IMR-90 (cell line): ENCODE measurements at regions not wholly inside any gene's neighbourhood (a gene's known extent, or its start where the extent isn't known, plus 50 kb on each side); places are given as distances from the start of the nearest gene placed in this dataset.

Source experiments
- ATAC-seq: fragments of 200-7000 bp; cut with Tn5 transposase; 2 replicates; pipeline ENCODE4 v1.9.1; 2020; ENCODE audit warnings: low read depth, mild to moderate bottlenecking, moderate library complexity
- BruUV-seq: library from RNA; stranded (reverse); fragments of 400-500 nt; replicated peaks from 2 replicates; lab custom pipeline; 2021; lab: Mats Ljungman, UMichigan
- CTCF ChIA-PET: fragments of 300-600 bp; formaldehyde crosslinking; extraction: SDS; loops from one replicate; lab custom pipeline; 2021; ENCODE audit warnings: antibody characterized with exemption; lab: Yijun Ruan, JAX
- POLR2A ChIA-PET: fragments of 300-600 bp; sonication (Branson Sonifier 250); formaldehyde crosslinking; loops from one replicate; lab custom pipeline; 2022; ENCODE audit warnings: antibody characterized with exemption; ENCODE audit not compliant: unreplicated experiment; lab: Charles Lee
- DNase-seq: peaks from one replicate; pipeline ENCODE4 v3.0.0; 2013
- H2AFZ ChIP-seq: replicated peaks from 2 replicates; pipeline ENCODE3; 2013; ENCODE audit warnings: low read length, mild to moderate bottlenecking; ENCODE audit not compliant: poor library complexity
- H2AK5ac ChIP-seq: 2 replicates; pipeline ENCODE4 v1.6.1; 2013; ENCODE audit warnings: low read depth, low read length, inconsistent platforms
- H2AK9ac ChIP-seq: replicated peaks from 2 replicates; pipeline ENCODE3; 2013; ENCODE audit warnings: mild to moderate bottlenecking, low read depth, low read length, moderate library complexity; ENCODE audit not compliant: poor library complexity
- H2BK120ac ChIP-seq: 2 replicates; pipeline ENCODE4 v1.6.1; 2013; ENCODE audit warnings: low read depth, low read length, inconsistent platforms
- H2BK15ac ChIP-seq: 3 replicates; pipeline ENCODE4 v1.6.1; 2013; ENCODE audit warnings: low read depth, low read length, inconsistent platforms
- H2BK20ac ChIP-seq: 2 replicates; pipeline ENCODE4 v1.6.1; 2013; ENCODE audit warnings: low read depth, mild to moderate bottlenecking, inconsistent platforms, low read length, moderate library complexity
- H2BK5ac ChIP-seq: 2 replicates; pipeline ENCODE4 v1.6.1; 2013; ENCODE audit warnings: mild to moderate bottlenecking, low read depth, low read length, inconsistent platforms; ENCODE audit not compliant: poor library complexity, severe bottlenecking
- H3K14ac ChIP-seq: replicated peaks from 2 replicates; pipeline ENCODE4 v1.6.1; 2013; ENCODE audit warnings: low read depth, low read length, inconsistent platforms
- H3K18ac ChIP-seq: 2 replicates; pipeline ENCODE4 v1.6.1; 2013; ENCODE audit warnings: low read depth, low read length, control low read depth
- H3K23ac ChIP-seq: 2 replicates; pipeline ENCODE4 v1.6.1; 2013; ENCODE audit warnings: low read depth, low read length, inconsistent platforms
- H3K27ac ChIP-seq: 2 replicates; pipeline ENCODE4 v1.5.1; 2013; ENCODE audit warnings: mild to moderate bottlenecking, control low read depth, low read length; ENCODE audit not compliant: insufficient read depth
- H3K27me3 ChIP-seq: 2 replicates; pipeline ENCODE4 v1.6.1; 2013; ENCODE audit warnings: low read length; ENCODE audit not compliant: control insufficient read depth, insufficient read depth
- H3K36me3 ChIP-seq: 2 replicates; pipeline ENCODE4 v1.6.1; 2013; ENCODE audit warnings: low read length, mixed read lengths; ENCODE audit not compliant: control insufficient read depth, insufficient read depth
- H3K4ac ChIP-seq: 2 replicates; pipeline ENCODE4 v1.6.1; 2013; ENCODE audit warnings: low read depth, low read length, inconsistent platforms
- H3K4me1 ChIP-seq: 2 replicates; pipeline ENCODE4 v1.6.1; 2013; ENCODE audit warnings: low read length, mixed read lengths; ENCODE audit not compliant: control insufficient read depth, insufficient read depth
- H3K4me2 ChIP-seq: 2 replicates; pipeline ENCODE4 v1.6.1; 2013; ENCODE audit warnings: low read depth, mild to moderate bottlenecking, control low read depth, low read length, moderate library complexity
- H3K4me3 ChIP-seq: 2 replicates; pipeline ENCODE4 v1.5.1; 2013; ENCODE audit warnings: low read depth, mild to moderate bottlenecking, control low read depth, low read length, moderate library complexity; ENCODE audit not compliant: insufficient read depth
- H3K56ac ChIP-seq: 2 replicates; pipeline ENCODE4 v1.6.1; 2013; ENCODE audit warnings: low read length, inconsistent platforms; ENCODE audit not compliant: insufficient read depth; ENCODE audit errors: extremely low read depth
- H3K79me1 ChIP-seq, 2 experiments: 2 replicates each; pipeline ENCODE4 v1.6.1; 2013; ENCODE audit warnings: low read length in 2 of 2, inconsistent platforms in 1 of 2, low read depth in 1 of 2
- H3K9ac ChIP-seq: 2 replicates; pipeline ENCODE4 v1.6.1; 2013; ENCODE audit warnings: low read depth, low read length, control low read depth
- H3K9me1 ChIP-seq: 2 replicates; pipeline ENCODE4 v1.6.1; 2013; ENCODE audit warnings: low read length, inconsistent platforms; ENCODE audit not compliant: insufficient read depth
- H3K9me3 ChIP-seq: 2 replicates; pipeline ENCODE4 v1.6.1; 2013; ENCODE audit warnings: low read length; ENCODE audit not compliant: control insufficient read depth, insufficient read depth
- H4K20me1 ChIP-seq: 2 replicates; pipeline ENCODE4 v1.6.1; 2013; ENCODE audit warnings: low read length, inconsistent platforms; ENCODE audit not compliant: insufficient read depth
- H4K5ac ChIP-seq: 2 replicates; pipeline ENCODE4 v1.6.1; 2013; ENCODE audit warnings: mild to moderate bottlenecking, low read depth, low read length, control low read depth
- H4K8ac ChIP-seq, 2 experiments: 2 replicates each; pipeline ENCODE4 v1.6.1; 2013; ENCODE audit warnings: low read depth in 2 of 2, low read length in 2 of 2, control low read depth in 1 of 2, inconsistent platforms in 1 of 2
- H4K91ac ChIP-seq: 2 replicates; pipeline ENCODE4 v1.6.1; 2013; ENCODE audit warnings: low read depth, low read length, inconsistent platforms; ENCODE audit not compliant: insufficient read depth
- BHLHE40 ChIP-seq: fragments of 150-350 bp; IDR thresholded peaks from 2 replicates; pipeline ENCODE4 v1.6.1; 2016; ENCODE audit warnings: mild to moderate bottlenecking, low read depth, low read length
- CEBPB ChIP-seq: IDR thresholded peaks from 2 replicates; pipeline ENCODE4 v1.6.1; 2012; ENCODE audit warnings: low read depth, low read length, improper control_type of control experiment
- CHD1 ChIP-seq: IDR thresholded peaks from 2 replicates; pipeline ENCODE4 v1.6.1; 2012; ENCODE audit warnings: low read depth, low read length, improper control_type of control experiment
- CTCF ChIP-seq: conservative IDR thresholded peaks from 2 replicates; pipeline ENCODE4 v1.5.1; 2012; ENCODE audit warnings: mild to moderate bottlenecking, low read depth, low read length, improper control_type of control experiment
- ELK1 ChIP-seq: fragments of 150-350 bp; IDR thresholded peaks from 2 replicates; pipeline ENCODE4 v1.6.1; 2016; ENCODE audit warnings: low read depth, mild to moderate bottlenecking, low read length, moderate library complexity, borderline replicate concordance
- FOS ChIP-seq: fragments of 150-350 bp; IDR thresholded peaks from 2 replicates; pipeline ENCODE4 v1.6.1; 2016; ENCODE audit warnings: low read depth, low read length
- MAFK ChIP-seq: IDR thresholded peaks from 2 replicates; pipeline ENCODE4 v1.6.1; 2012; ENCODE audit warnings: low read depth, low read length, improper control_type of control experiment
- MAZ ChIP-seq: IDR thresholded peaks from 2 replicates; pipeline ENCODE4 v1.6.1; 2012; ENCODE audit warnings: low read depth, mild to moderate bottlenecking, low read length, improper control_type of control experiment, moderate library complexity, borderline replicate concordance
- MXI1 ChIP-seq: IDR thresholded peaks from 2 replicates; pipeline ENCODE4 v1.6.1; 2012; ENCODE audit warnings: low read depth, mild to moderate bottlenecking, low read length, moderate library complexity, borderline replicate concordance
- POLR2A ChIP-seq: IDR thresholded peaks from 2 replicates; pipeline ENCODE4 v1.6.1; 2012; ENCODE audit warnings: mild to moderate bottlenecking, low read depth, low read length
- RAD21 ChIP-seq: IDR thresholded peaks from 2 replicates; pipeline ENCODE4 v1.6.1; 2012; ENCODE audit warnings: low read length, improper control_type of control experiment
- RCOR1 ChIP-seq: IDR thresholded peaks from 2 replicates; pipeline ENCODE4 v1.6.1; 2012; ENCODE audit warnings: mild to moderate bottlenecking, low read length, improper control_type of control experiment; ENCODE audit not compliant: insufficient replicate concordance
- RFX5 ChIP-seq: IDR thresholded peaks from 2 replicates; pipeline ENCODE4 v1.8.0; 2012; ENCODE audit warnings: low read depth, mild to moderate bottlenecking, low read length, moderate library complexity
- SMC3 ChIP-seq: fragments of 150-350 bp; IDR thresholded peaks from 2 replicates; pipeline ENCODE4 v1.6.1; 2016; ENCODE audit warnings: low read depth, mild to moderate bottlenecking, antibody characterized with exemption, low read length, moderate library complexity
- USF2 ChIP-seq: fragments of 150-350 bp; IDR thresholded peaks from 2 replicates; pipeline ENCODE4 v1.6.1; 2017; ENCODE audit warnings: mild to moderate bottlenecking, antibody characterized with exemption, low read length, low read depth
- WGBS, 2 experiments: methylation state at CpG; one replicate each; pipeline versions ENCODE4 v1.1.5 to v1.1.7; 2013; ENCODE audit warnings: missing lambda C conversion rate in 2 of 2; ENCODE audit not compliant: insufficient read length in 1 of 2; ENCODE audit errors: extremely low coverage in 2 of 2; 5-methylcytosine and 5-hydroxymethylcytosine counted together
- dilution Hi-C: fragments of 300-500 bp; cut with HindIII; formaldehyde crosslinking; loops from one replicate; pipeline ENCODE4 v1.14.3; 2018; ENCODE audit warnings: low sequenced_read_pairs; ENCODE audit not compliant: unreplicated experiment
- in situ Hi-C: fragments of 300-500 bp; cut with MboI; formaldehyde crosslinking; loops from 3 replicates; pipeline ENCODE4 v1.14.3; 2019; ENCODE audit warnings: low sequenced_read_pairs, inconsistent platforms, mixed read lengths
- intact Hi-C: fragments of 100-400 bp; cut with micrococcal nuclease; formaldehyde crosslinking; loops from 2 replicates; pipeline ENCODE4 v1.10.0; 2022

- H3K9me1 ChIP-seq, result peaks cover 4% of the 10 kb centered on the region
- in situ Hi-C loops (no loop called here), dilution Hi-C loops (no loop called here), intact Hi-C loops (loop anchor here (5.0 kb wide), 1 partner anchor 228 kb away; no protein-coding TSS in a partner anchor)
- ChIA-PET CTCF (interaction anchor here (1.0 kb wide), 1 partner anchor 21 kb away, joined by 3 read pairs; no protein-coding TSS in a partner anchor), POLR2A (interaction anchor here (0.7 kb wide), 1 partner anchor 217 kb away, joined by 12 read pairs; no protein-coding TSS in a partner anchor)
- H2AFZ ChIP-seq, result no peak overlapping the region
- H2BK15ac ChIP-seq, result no peak overlapping the region; the same call in 2 of the 3 replicates
- H3K14ac ChIP-seq, result no peak overlapping the region
- no peaks in the 10 kb centered on the region for H3K36me3 ChIP-seq
- no peak overlapping the region for H2BK5ac ChIP-seq
- WGBS, 2 experiments, result no CpG with 5 or more reads among the region's 3 CpGs
- no peak overlapping the region for H4K91ac ChIP-seq
- no peak overlapping the region for H3K23ac ChIP-seq
- DNase-seq (no peak), ATAC-seq (no peak)
- no peak overlapping the region for H3K18ac ChIP-seq
- H3K4me2 ChIP-seq, result no peak overlapping the region
- peaks cover 22% of the 10 kb centered on the region for H3K4me1 ChIP-seq
- H3K4ac ChIP-seq, result no peak overlapping the region; the same call in 1 of the 2 replicates
- no peaks in the 10 kb centered on the region for H4K20me1 ChIP-seq
- H3K56ac ChIP-seq, result no peak overlapping the region
- H3K9me3 ChIP-seq, result no peaks in the 10 kb centered on the region
- no peak overlapping the region for H4K5ac ChIP-seq
- H3K9ac ChIP-seq, result no peak overlapping the region
- TF ChIP-seq RAD21, result no peak
- no peak for TF ChIP-seq RFX5
- no peak for TF ChIP-seq FOS
- TF ChIP-seq BHLHE40, result no peak
- no peak for TF ChIP-seq CTCF
- no peak for TF ChIP-seq MXI1
- TF ChIP-seq MAFK, result no peak
- no peak for TF ChIP-seq POLR2A
- no peak for TF ChIP-seq MAZ
- no peak for TF ChIP-seq USF2
- no peak for TF ChIP-seq RCOR1
- TF ChIP-seq ELK1, result no peak
- TF ChIP-seq CHD1, result no peak
- TF ChIP-seq SMC3, result no peak
- TF ChIP-seq CEBPB, result no peak
- H3K27ac ChIP-seq, result no peak overlapping the region
- no peak overlapping the region for H3K4me3 ChIP-seq
- H3K79me1 ChIP-seq, result no peaks in the 10 kb centered on the region
- H2BK120ac ChIP-seq, result no peak overlapping the region
- no peaks in the 10 kb centered on the region; the same call in 1 of the 2 replicates for H3K27me3 ChIP-seq
- peak overlapping the region; percentile 61 for H2AK5ac ChIP-seq
- BruUV-seq, result no TSS peak
- peak overlapping the region; percentile 84; the same call in 1 of the 2 replicates for H2BK20ac ChIP-seq
- no peak overlapping the region for H4K8ac ChIP-seq
- H2AK9ac ChIP-seq, result no peak overlapping the region
Observed at GRCh38 chr15:31444844-31445243, 118.2 kb downstream of the KLF13 start.
